GM23338 (cell line): ENCODE measurements at regions not wholly inside any gene's neighbourhood (a gene's known extent, or its start where the extent isn't known, plus 50 kb on each side); places are given as distances from the start of the nearest gene placed in this dataset.

Experiments
- ATAC-seq: fragments of 200-7000 bp; cut with Tn5 transposase; 3 replicates; pipeline ENCODE4 v1.9.1; 2020
- DNase-seq: peaks from one replicate; pipeline ENCODE4 v3.0.0-alpha.2; 2015; ENCODE audit warnings: low spot score
- H2AFZ ChIP-seq: fragments of 200-600 bp; sonication (generic); 2 replicates; pipeline ENCODE4 v1.8.0; 2016; ENCODE audit warnings: antibody characterized with exemption, mild to moderate bottlenecking, moderate library complexity
- H3F3A ChIP-seq: fragments of 200-600 bp; sonication (generic); replicated peaks from 2 replicates; pipeline ENCODE4 v1.8.0; 2017; ENCODE audit warnings: antibody characterized with exemption, mixed run types, low read depth
- H3K27ac ChIP-seq: fragments of 200-600 bp; sonication (generic); 2 replicates; pipeline ENCODE4 v1.6.1; 2016; ENCODE audit warnings: low read depth
- H3K27me3 ChIP-seq: fragments of 200-600 bp; sonication (generic); 2 replicates; pipeline ENCODE4 v1.8.0; 2016; ENCODE audit warnings: mild to moderate bottlenecking, mixed run types, moderate library complexity; ENCODE audit not compliant: insufficient read depth
- H3K36me3 ChIP-seq: fragments of 200-600 bp; sonication (generic); 2 replicates; pipeline ENCODE4 v1.8.0; 2016; ENCODE audit warnings: mild to moderate bottlenecking; ENCODE audit not compliant: insufficient read depth
- H3K4me1 ChIP-seq: fragments of 200-600 bp; sonication (generic); 2 replicates; pipeline ENCODE4 v1.8.0; 2016; ENCODE audit warnings: mild to moderate bottlenecking, moderate library complexity; ENCODE audit not compliant: insufficient read depth
- H3K4me2 ChIP-seq: fragments of 200-600 bp; sonication (generic); 2 replicates; pipeline ENCODE4 v1.7.1; 2017; ENCODE audit warnings: mixed run types
- H3K4me3 ChIP-seq: fragments of 200-600 bp; sonication (generic); 2 replicates; pipeline ENCODE4 v1.6.1; 2016; ENCODE audit warnings: mixed run types
- H3K79me2 ChIP-seq: fragments of 200-600 bp; sonication (generic); replicated peaks from 2 replicates; pipeline ENCODE4 v1.8.0; 2017; ENCODE audit warnings: mild to moderate bottlenecking; ENCODE audit not compliant: insufficient read depth
- H3K9me2 ChIP-seq: fragments of 200-600 bp; sonication (generic); 2 replicates; pipeline ENCODE4 v1.8.0; 2017; ENCODE audit not compliant: insufficient read depth
- H4K20me1 ChIP-seq: fragments of 200-600 bp; sonication (generic); replicated peaks from 2 replicates; pipeline ENCODE4 v1.8.0; 2017; ENCODE audit warnings: mild to moderate bottlenecking; ENCODE audit not compliant: insufficient read depth
- H3K27ac Mint-ChIP-seq: 2 replicates; pipeline ENCODE4 v1.8.0; 2020; ENCODE audit warnings: inconsistent platforms, mild to moderate bottlenecking, moderate library complexity, mixed read lengths
- H3K27me3 Mint-ChIP-seq: 3 replicates; pipeline ENCODE4 v1.8.0; 2022; ENCODE audit warnings: low read depth, mild to moderate bottlenecking, moderate library complexity, mixed read lengths, inconsistent platforms; ENCODE audit not compliant: insufficient read depth, poor library complexity
- H3K36me3 Mint-ChIP-seq: 3 replicates; pipeline ENCODE4 v1.8.0; 2021; ENCODE audit warnings: low read depth, mild to moderate bottlenecking, inconsistent platforms, moderate library complexity, mixed read lengths
- H3K4me1 Mint-ChIP-seq: 3 replicates; pipeline ENCODE4 v1.8.0; 2020; ENCODE audit warnings: mild to moderate bottlenecking, inconsistent platforms, mixed read lengths
- H3K4me3 Mint-ChIP-seq: 3 replicates; pipeline ENCODE4 v1.8.0; 2021; ENCODE audit warnings: moderate library complexity, mild to moderate bottlenecking, inconsistent platforms, mixed read lengths
- H3K9me3 Mint-ChIP-seq: 3 replicates; pipeline ENCODE4 v1.8.0; 2020; ENCODE audit warnings: moderate library complexity, mild to moderate bottlenecking, inconsistent platforms, mixed read lengths
- CTCF ChIP-seq, 2 experiments: fragments of 200-600 bp in 1 of 2; sonication (generic) in 1 of 2; conservative IDR thresholded peaks; 2 replicates each; pipeline versions ENCODE4 v1.5.1 to v1.6.1; 2016 to 2017; ENCODE audit warnings: antibody characterized with exemption in 2 of 2, low read depth in 2 of 2, mild to moderate bottlenecking in 2 of 2, moderate library complexity in 1 of 2
- EZH2phosphoT487 ChIP-seq: fragments of 200-600 bp; sonication (generic); IDR thresholded peaks from one replicate; pipeline ENCODE4 v1.8.1; 2018; ENCODE audit warnings: antibody characterized with exemption; ENCODE audit not compliant: unreplicated experiment
- JUNB ChIP-seq: IDR thresholded peaks from one replicate; pipeline ENCODE4 v1.6.1; 2016; ENCODE audit warnings: antibody characterized with exemption; ENCODE audit not compliant: unreplicated experiment
- NANOG ChIP-seq: IDR thresholded peaks from 2 replicates; pipeline ENCODE4 v1.6.1; 2016; ENCODE audit warnings: antibody characterized with exemption, borderline replicate concordance
- POLR2AphosphoS5 ChIP-seq: IDR thresholded peaks from 2 replicates; pipeline ENCODE4 v1.6.1; 2016; ENCODE audit warnings: antibody characterized with exemption, low read depth
- REST ChIP-seq: IDR thresholded peaks from one replicate; pipeline ENCODE4 v1.6.1; 2018; ENCODE audit warnings: antibody characterized with exemption; ENCODE audit not compliant: unreplicated experiment
- STAT1 ChIP-seq: IDR thresholded peaks from one replicate; pipeline ENCODE4 v1.6.1; 2016; ENCODE audit warnings: antibody characterized with exemption; ENCODE audit not compliant: unreplicated experiment
- ZNF114 ChIP-seq: fragments of 250-450 bp; sonication (Bioruptor Pico); IDR thresholded peaks from 2 replicates; pipeline ENCODE4 v1.5.0; 2020; ENCODE audit warnings: mild to moderate bottlenecking, moderate library complexity
- ZNF331 ChIP-seq: fragments of 250-450 bp; sonication (Bioruptor Pico); IDR thresholded peaks from 2 replicates; pipeline ENCODE4 v1.5.0; 2020; ENCODE audit warnings: low read depth, mild to moderate bottlenecking, moderate library complexity
- TF ChIP-seq, protein P1 (sequence below): fragments of 250-450 bp; sonication (Bioruptor Pico); IDR thresholded peaks from 2 replicates; pipeline ENCODE4 v1.5.0; 2020; ENCODE audit warnings: mild to moderate bottlenecking, moderate library complexity
- TF ChIP-seq, protein P2 (sequence below): IDR thresholded peaks from 2 replicates; pipeline ENCODE4 v1.6.1; 2016; ENCODE audit warnings: antibody characterized with exemption

- TF ChIP-seq, protein P1, sequence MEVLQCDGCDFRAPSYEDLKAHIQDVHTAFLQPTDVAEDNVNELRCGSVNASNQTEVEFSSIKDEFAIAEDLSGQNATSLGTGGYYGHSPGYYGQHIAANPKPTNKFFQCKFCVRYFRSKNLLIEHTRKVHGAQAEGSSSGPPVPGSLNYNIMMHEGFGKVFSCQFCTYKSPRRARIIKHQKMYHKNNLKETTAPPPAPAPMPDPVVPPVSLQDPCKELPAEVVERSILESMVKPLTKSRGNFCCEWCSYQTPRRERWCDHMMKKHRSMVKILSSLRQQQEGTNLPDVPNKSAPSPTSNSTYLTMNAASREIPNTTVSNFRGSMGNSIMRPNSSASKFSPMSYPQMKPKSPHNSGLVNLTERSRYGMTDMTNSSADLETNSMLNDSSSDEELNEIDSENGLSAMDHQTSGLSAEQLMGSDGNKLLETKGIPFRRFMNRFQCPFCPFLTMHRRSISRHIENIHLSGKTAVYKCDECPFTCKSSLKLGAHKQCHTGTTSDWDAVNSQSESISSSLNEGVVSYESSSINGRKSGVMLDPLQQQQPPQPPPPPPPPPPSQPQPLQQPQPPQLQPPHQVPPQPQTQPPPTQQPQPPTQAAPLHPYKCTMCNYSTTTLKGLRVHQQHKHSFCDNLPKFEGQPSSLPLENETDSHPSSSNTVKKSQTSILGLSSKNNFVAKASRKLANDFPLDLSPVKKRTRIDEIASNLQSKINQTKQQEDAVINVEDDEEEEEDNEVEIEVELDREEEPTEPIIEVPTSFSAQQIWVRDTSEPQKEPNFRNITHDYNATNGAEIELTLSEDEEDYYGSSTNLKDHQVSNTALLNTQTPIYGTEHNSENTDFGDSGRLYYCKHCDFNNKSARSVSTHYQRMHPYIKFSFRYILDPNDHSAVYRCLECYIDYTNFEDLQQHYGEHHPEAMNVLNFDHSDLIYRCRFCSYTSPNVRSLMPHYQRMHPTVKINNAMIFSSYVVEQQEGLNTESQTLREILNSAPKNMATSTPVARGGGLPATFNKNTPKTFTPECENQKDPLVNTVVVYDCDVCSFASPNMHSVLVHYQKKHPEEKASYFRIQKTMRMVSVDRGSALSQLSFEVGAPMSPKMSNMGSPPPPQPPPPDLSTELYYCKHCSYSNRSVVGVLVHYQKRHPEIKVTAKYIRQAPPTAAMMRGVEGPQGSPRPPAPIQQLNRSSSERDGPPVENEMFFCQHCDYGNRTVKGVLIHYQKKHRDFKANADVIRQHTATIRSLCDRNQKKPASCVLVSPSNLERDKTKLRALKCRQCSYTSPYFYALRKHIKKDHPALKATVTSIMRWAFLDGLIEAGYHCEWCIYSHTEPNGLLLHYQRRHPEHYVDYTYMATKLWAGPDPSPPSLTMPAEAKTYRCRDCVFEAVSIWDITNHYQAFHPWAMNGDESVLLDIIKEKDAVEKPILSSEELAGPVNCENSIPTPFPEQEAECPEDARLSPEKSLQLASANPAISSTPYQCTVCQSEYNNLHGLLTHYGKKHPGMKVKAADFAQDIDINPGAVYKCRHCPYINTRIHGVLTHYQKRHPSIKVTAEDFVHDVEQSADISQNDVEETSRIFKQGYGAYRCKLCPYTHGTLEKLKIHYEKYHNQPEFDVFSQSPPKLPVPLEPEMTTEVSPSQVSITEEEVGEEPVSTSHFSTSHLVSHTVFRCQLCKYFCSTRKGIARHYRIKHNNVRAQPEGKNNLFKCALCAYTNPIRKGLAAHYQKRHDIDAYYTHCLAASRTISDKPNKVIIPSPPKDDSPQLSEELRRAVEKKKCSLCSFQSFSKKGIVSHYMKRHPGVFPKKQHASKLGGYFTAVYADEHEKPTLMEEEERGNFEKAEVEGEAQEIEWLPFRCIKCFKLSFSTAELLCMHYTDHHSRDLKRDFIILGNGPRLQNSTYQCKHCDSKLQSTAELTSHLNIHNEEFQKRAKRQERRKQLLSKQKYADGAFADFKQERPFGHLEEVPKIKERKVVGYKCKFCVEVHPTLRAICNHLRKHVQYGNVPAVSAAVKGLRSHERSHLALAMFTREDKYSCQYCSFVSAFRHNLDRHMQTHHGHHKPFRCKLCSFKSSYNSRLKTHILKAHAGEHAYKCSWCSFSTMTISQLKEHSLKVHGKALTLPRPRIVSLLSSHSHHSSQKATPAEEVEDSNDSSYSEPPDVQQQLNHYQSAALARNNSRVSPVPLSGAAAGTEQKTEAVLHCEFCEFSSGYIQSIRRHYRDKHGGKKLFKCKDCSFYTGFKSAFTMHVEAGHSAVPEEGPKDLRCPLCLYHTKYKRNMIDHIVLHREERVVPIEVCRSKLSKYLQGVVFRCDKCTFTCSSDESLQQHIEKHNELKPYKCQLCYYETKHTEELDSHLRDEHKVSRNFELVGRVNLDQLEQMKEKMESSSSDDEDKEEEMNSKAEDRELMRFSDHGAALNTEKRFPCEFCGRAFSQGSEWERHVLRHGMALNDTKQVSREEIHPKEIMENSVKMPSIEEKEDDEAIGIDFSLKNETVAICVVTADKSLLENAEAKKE (CRISPR knock-in tag) = no peak
- TF ChIP-seq JUNB (no peak), STAT1 (no peak), ZNF114 (no peak), EZH2phosphoT487 (no peak)
- TF ChIP-seq, protein P2, sequence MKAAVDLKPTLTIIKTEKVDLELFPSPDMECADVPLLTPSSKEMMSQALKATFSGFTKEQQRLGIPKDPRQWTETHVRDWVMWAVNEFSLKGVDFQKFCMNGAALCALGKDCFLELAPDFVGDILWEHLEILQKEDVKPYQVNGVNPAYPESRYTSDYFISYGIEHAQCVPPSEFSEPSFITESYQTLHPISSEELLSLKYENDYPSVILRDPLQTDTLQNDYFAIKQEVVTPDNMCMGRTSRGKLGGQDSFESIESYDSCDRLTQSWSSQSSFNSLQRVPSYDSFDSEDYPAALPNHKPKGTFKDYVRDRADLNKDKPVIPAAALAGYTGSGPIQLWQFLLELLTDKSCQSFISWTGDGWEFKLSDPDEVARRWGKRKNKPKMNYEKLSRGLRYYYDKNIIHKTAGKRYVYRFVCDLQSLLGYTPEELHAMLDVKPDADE = no peak
Measured at GRCh38 chr2:7837237-7837760, 844.6 kb upstream of the ID2 start (continued).

- Histone ChIP-seq H3K79me2 (no peaks in the 10 kb centered on the region), H3K4me1 (no peaks in the 10 kb centered on the region), H3F3A (no peaks in the 10 kb centered on the region), H3K27ac (no peak overlapping the region), H3K27me3 (no peaks in the 10 kb centered on the region), H3K9me2 (peaks cover 32% of the 10 kb centered on the region), H4K20me1 (no peaks in the 10 kb centered on the region), H3K36me3 (peaks cover 7% of the 10 kb centered on the region), H3K4me3 (no peak overlapping the region), H2AFZ (no peak overlapping the region), H3K4me2 (no peak overlapping the region)
- H3K36me3 Mint-ChIP-seq = peaks cover 31% of the 10 kb centered on the region
- peaks cover 2% of the 10 kb centered on the region; the same call in 1 of the 3 replicates for H3K4me1 Mint-ChIP-seq
- H3K27me3 Mint-ChIP-seq = peaks cover 3% of the 10 kb centered on the region
- no peak for DNase-seq
- ATAC-seq = no peak
- no peak overlapping the region for H3K4me3 Mint-ChIP-seq
- no peak overlapping the region for H3K27ac Mint-ChIP-seq
- H3K9me3 Mint-ChIP-seq = peaks cover 24% of the 10 kb centered on the region
- TF ChIP-seq REST (no peak), JUNB (no peak), NANOG (no peak), ZNF331 (CRISPR knock-in tag) (no peak), POLR2AphosphoS5 (no peak), CTCF (conservative IDR thresholded peaks at IDR 0.05; ENCODE audit: low read depth in 2 of 2) (no peak)
- TF ChIP-seq, protein P2 = no peak
Measured at GRCh38 chr2:7838669-7839068, 843.2 kb upstream of the ID2 start.
